ENCODE measurements at regions not wholly inside any gene's neighbourhood (a gene's known extent, or its start where the extent isn't known, plus 50 kb on each side); places are given as distances from the start of the nearest gene placed in this dataset.
"Not testable (repeated sequence)": the region's sequence is repeated elsewhere in the genome, so short reads cannot be mapped to it uniquely, and the experiment has no call there.

- Mint-ChIP-seq H3K4me3 (no peak overlapping the region), H3K27ac (peak overlapping the region in 1 of 6 donors; percentile 47), H3K27me3 (peaks cover 0 to 10% (median 0%) of the 10 kb centered on the region in 3 donors), H3K4me1 (peaks cover 17 to 29% (median 18%) of the 10 kb centered on the region in 3 donors), H3K36me3 (peaks cover 0 to under 1% of the 10 kb centered on the region in 2 donors), H3K9me3 (peaks cover 0 to 21% (median 15%) of the 10 kb centered on the region in 7 donors)
- DNase-seq (no peak), ATAC-seq (ENCODE audit: low read depth in 2 of 2) (no peak)
These were observed 51.8 kb upstream of the CHST3 start for GRCh38 chr10:71912431-71912830.

- no peaks in the 10 kb centered on the region for H3K36me3 Mint-ChIP-seq
These were observed 52.8 kb upstream of the CHST3 start for GRCh38 chr10:71911296-71911953.

GRCh38 chr10:71909399-71910083 is 54.7 kb upstream of the CHST3 start:
- H3K27me3 Mint-ChIP-seq: peaks cover 0 to 11% (median 0%) of the 10 kb centered on the region in 3 donors
- H3K36me3 Mint-ChIP-seq: no peaks in the 10 kb centered on the region
- H3K27ac Mint-ChIP-seq: peak overlapping the region; percentile 48 to 98 (median 93)
- no peak for DNase-seq
- peak; percentile 63 to 78 for ATAC-seq (ENCODE audit: low read depth in 2 of 2)
- H3K4me1 Mint-ChIP-seq: peaks cover 17 to 29% (median 18%) of the 10 kb centered on the region in 3 donors
- H3K4me3 Mint-ChIP-seq: peak overlapping the region in 7 of 8 donors; percentile 60 to 89 (median 74)
- H3K9me3 Mint-ChIP-seq: peaks cover 0 to 8% (median 5%) of the 10 kb centered on the region in 7 donors

More at GRCh38 chr10:71911296-71911953, 52.8 kb upstream of the CHST3 start:
- peaks cover 0 to 11% (median 0%) of the 10 kb centered on the region in 3 donors for H3K27me3 Mint-ChIP-seq
- peaks cover 0 to 13% (median 7%) of the 10 kb centered on the region in 7 donors for H3K9me3 Mint-ChIP-seq
- ATAC-seq (ENCODE audit: low read depth in 2 of 2) (no peak), DNase-seq (no peak)
- peaks cover 17 to 29% (median 18%) of the 10 kb centered on the region in 3 donors for H3K4me1 Mint-ChIP-seq
- peak overlapping the region in 4 of 6 donors; percentile 5 to 86 (median 80) for H3K27ac Mint-ChIP-seq
- H3K4me3 Mint-ChIP-seq: no peak overlapping the region

GRCh38 chr10:71908998-71909397 is 55.2 kb upstream of the CHST3 start:
- peak overlapping the region; percentile 48 to 98 (median 93) for H3K27ac Mint-ChIP-seq
- peaks cover 0 to 8% (median 5%) of the 10 kb centered on the region in 7 donors for H3K9me3 Mint-ChIP-seq
- H3K4me3 Mint-ChIP-seq: peak overlapping the region in 7 of 8 donors; percentile 60 to 89 (median 74)
- no peak for DNase-seq
- no peak for ATAC-seq (ENCODE audit: low read depth in 2 of 2)
- H3K36me3 Mint-ChIP-seq: no peaks in the 10 kb centered on the region
- H3K27me3 Mint-ChIP-seq: peaks cover 0 to 11% (median 0%) of the 10 kb centered on the region in 3 donors
- peaks cover 17 to 29% (median 18%) of the 10 kb centered on the region in 3 donors for H3K4me1 Mint-ChIP-seq

- ATAC-seq (ENCODE audit: low read depth in 2 of 2): no peak
- DNase-seq: no peak
- Mint-ChIP-seq H3K4me1 (peaks cover 17 to 26% (median 18%) of the 10 kb centered on the region in 3 donors), H3K27me3 (peaks cover 0 to 5% (median 0%) of the 10 kb centered on the region in 3 donors), H3K4me3 (no peak overlapping the region), H3K9me3 (no peaks in the 10 kb centered on the region), H3K36me3 (no peaks in the 10 kb centered on the region), H3K27ac (no peak overlapping the region)
These were observed 54.1 kb upstream of the PSAP start for GRCh38 chr10:71905164-71905563.

- H3K4me3 Mint-ChIP-seq; DNase-seq; H3K9me3 Mint-ChIP-seq; H3K36me3 Mint-ChIP-seq; H3K27ac Mint-ChIP-seq; ATAC-seq (ENCODE audit: low read depth in 2 of 2): not testable (repeated sequence)
- Mint-ChIP-seq H3K4me1 (peaks cover 3 to 12% (median 8%) of the 10 kb centered on the region in 3 donors), H3K27me3 (peaks cover 0 to 11% (median 0%) of the 10 kb centered on the region in 3 donors)
These were observed 52.7 kb upstream of the PSAP start for GRCh38 chr10:71903636-71904250.

GRCh38 chr10:71902351-71902750 is 51.3 kb upstream of the PSAP start:
- H3K4me1 Mint-ChIP-seq: no peaks in the 10 kb centered on the region
- no peak for DNase-seq
- no peaks in the 10 kb centered on the region for H3K36me3 Mint-ChIP-seq
- no peak for ATAC-seq (ENCODE audit: low read depth in 2 of 2)
- peaks cover 0 to 4% (median 1%) of the 10 kb centered on the region in 7 donors for H3K9me3 Mint-ChIP-seq
- H3K27ac Mint-ChIP-seq: no peak overlapping the region
- H3K27me3 Mint-ChIP-seq: peaks cover 0 to 6% (median 0%) of the 10 kb centered on the region in 3 donors
- H3K4me3 Mint-ChIP-seq: no peak overlapping the region

Measured in naive B cell (primary cell).